Upper lobe of left lung (tissue), 4 donors: ENCODE measurements at regions not wholly inside any gene's neighbourhood (a gene's known extent, or its start where the extent isn't known, plus 50 kb on each side); places are given as distances from the start of the nearest gene placed in this dataset.

Experiments used
- EP300 ChIP-seq, 4 donors: sonication (generic); formaldehyde crosslinking; IDR thresholded peaks; one replicate each; pipeline ENCODE4 v1.5.1; 2017; ENCODE audit warnings: antibody characterized with exemption in 4 of 4, control low read depth in 2 of 4
- POLR2A ChIP-seq, 4 donors: fragments of 450-650 bp; IDR thresholded peaks; one replicate each; pipeline ENCODE4 v1.5.1; 2016 to 2017; ENCODE audit warnings: antibody characterized with exemption in 4 of 4, mild to moderate bottlenecking in 2 of 4
- POLR2AphosphoS5 ChIP-seq, 2 donors: sonication (generic); formaldehyde crosslinking; IDR thresholded peaks; one replicate each; pipeline ENCODE4 v1.5.1; 2017; ENCODE audit warnings: antibody characterized with exemption in 2 of 2
- TF ChIP-seq, protein P1 (sequence below), 6 experiments: fragments of 450-650 bp in 4 of 6; fragments of 200-600 bp in 2 of 6; sonication (generic) in 2 of 6; IDR thresholded peaks; one replicate each; pipeline ENCODE4 v1.5.1; 2016 to 2019; ENCODE audit warnings: antibody characterized with exemption in 6 of 6

- TF ChIP-seq, protein P1, sequence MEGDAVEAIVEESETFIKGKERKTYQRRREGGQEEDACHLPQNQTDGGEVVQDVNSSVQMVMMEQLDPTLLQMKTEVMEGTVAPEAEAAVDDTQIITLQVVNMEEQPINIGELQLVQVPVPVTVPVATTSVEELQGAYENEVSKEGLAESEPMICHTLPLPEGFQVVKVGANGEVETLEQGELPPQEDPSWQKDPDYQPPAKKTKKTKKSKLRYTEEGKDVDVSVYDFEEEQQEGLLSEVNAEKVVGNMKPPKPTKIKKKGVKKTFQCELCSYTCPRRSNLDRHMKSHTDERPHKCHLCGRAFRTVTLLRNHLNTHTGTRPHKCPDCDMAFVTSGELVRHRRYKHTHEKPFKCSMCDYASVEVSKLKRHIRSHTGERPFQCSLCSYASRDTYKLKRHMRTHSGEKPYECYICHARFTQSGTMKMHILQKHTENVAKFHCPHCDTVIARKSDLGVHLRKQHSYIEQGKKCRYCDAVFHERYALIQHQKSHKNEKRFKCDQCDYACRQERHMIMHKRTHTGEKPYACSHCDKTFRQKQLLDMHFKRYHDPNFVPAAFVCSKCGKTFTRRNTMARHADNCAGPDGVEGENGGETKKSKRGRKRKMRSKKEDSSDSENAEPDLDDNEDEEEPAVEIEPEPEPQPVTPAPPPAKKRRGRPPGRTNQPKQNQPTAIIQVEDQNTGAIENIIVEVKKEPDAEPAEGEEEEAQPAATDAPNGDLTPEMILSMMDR (IDR thresholded peaks at IDR 0.05), result no peak
- TF ChIP-seq EP300 (IDR thresholded peaks at IDR 0.05) (no peak), POLR2A (IDR thresholded peaks at IDR 0.05) (no peak), POLR2AphosphoS5 (IDR thresholded peaks at IDR 0.05) (no peak)
These were observed 137.8 kb downstream of the CENPW start for GRCh38 chr6:126477678-126478077.
